Mesothelial cell of epicardium (in vitro differentiated cells): ENCODE measurements at regions not wholly inside any gene's neighbourhood (a gene's known extent, or its start where the extent isn't known, plus 50 kb on each side); places are given as distances from the start of the nearest gene placed in this dataset.

ENCODE experiments used
- DNase-seq, 2 experiments: peaks; one replicate each; pipeline ENCODE4 v3.0.0; 2021; ENCODE audit warnings: low spot score in 2 of 2; ENCODE audit not compliant: unreplicated experiment in 2 of 2
- H3K27ac Mint-ChIP-seq: 2 replicates; pipeline ENCODE4 v1.8.0; 2021; ENCODE audit warnings: mixed read lengths
- H3K27me3 Mint-ChIP-seq: 2 replicates; pipeline ENCODE4 v1.8.0; 2021; ENCODE audit warnings: low read depth, mixed read lengths
- H3K36me3 Mint-ChIP-seq: 2 replicates; pipeline ENCODE4 v1.8.0; 2021; ENCODE audit warnings: mixed read lengths
- H3K4me1 Mint-ChIP-seq: 2 replicates; pipeline ENCODE4 v1.8.0; 2021; ENCODE audit warnings: mixed read lengths
- H3K4me3 Mint-ChIP-seq: 2 replicates; pipeline ENCODE4 v1.8.0; 2021; ENCODE audit warnings: mild to moderate bottlenecking, moderate library complexity, mixed read lengths
- H3K9me3 Mint-ChIP-seq: 2 replicates; pipeline ENCODE4 v1.8.0; 2021; ENCODE audit warnings: mixed read lengths
- TF ChIP-seq, protein P1 (sequence below): fragments of 200-600 bp; sonication (generic); IDR thresholded peaks from one replicate; pipeline ENCODE4 v1.5.0; 2021; ENCODE audit warnings: antibody characterized with exemption; ENCODE audit not compliant: unreplicated experiment

GRCh38 chr12:43255522-43256111 lies 296.4 kb downstream of the ADAMTS20 start:
- Mint-ChIP-seq H3K36me3 (no peaks in the 10 kb centered on the region), H3K27ac (no peak overlapping the region), H3K4me3 (no peak overlapping the region), H3K9me3 (peaks cover 5% of the 10 kb centered on the region), H3K4me1 (peaks cover 18% of the 10 kb centered on the region), H3K27me3 (no peaks in the 10 kb centered on the region)
- no peak for DNase-seq
- TF ChIP-seq, protein P1, sequence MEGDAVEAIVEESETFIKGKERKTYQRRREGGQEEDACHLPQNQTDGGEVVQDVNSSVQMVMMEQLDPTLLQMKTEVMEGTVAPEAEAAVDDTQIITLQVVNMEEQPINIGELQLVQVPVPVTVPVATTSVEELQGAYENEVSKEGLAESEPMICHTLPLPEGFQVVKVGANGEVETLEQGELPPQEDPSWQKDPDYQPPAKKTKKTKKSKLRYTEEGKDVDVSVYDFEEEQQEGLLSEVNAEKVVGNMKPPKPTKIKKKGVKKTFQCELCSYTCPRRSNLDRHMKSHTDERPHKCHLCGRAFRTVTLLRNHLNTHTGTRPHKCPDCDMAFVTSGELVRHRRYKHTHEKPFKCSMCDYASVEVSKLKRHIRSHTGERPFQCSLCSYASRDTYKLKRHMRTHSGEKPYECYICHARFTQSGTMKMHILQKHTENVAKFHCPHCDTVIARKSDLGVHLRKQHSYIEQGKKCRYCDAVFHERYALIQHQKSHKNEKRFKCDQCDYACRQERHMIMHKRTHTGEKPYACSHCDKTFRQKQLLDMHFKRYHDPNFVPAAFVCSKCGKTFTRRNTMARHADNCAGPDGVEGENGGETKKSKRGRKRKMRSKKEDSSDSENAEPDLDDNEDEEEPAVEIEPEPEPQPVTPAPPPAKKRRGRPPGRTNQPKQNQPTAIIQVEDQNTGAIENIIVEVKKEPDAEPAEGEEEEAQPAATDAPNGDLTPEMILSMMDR, result no peak

DNA sequence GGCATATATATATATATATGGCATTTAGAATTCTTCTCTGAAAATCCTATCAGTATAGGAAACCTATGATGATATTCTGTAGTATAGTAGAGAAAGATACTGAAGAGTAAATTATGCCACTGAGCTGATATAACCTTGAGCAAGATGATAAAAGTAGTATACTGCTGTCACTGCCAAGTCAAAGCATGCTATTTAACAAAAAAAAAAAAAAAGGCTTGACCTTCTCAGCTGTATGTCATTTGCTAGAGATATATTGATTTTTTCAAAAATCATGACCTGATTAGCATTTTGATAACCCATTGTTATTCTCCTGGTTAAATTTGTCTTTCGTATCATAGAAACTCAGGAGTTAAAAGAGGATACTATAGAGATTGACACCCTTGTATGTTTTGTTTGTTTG lies 299.4 kb downstream of the ADAMTS20 start:
- Mint-ChIP-seq H3K9me3 (peaks cover 5% of the 10 kb centered on the region), H3K27me3 (no peaks in the 10 kb centered on the region), H3K36me3 (no peaks in the 10 kb centered on the region), H3K27ac (no peak overlapping the region), H3K4me1 (peaks cover 17% of the 10 kb centered on the region), H3K4me3 (no peak overlapping the region)
- TF ChIP-seq, protein P1, result no peak
- DNase-seq, result no peak

DNA sequence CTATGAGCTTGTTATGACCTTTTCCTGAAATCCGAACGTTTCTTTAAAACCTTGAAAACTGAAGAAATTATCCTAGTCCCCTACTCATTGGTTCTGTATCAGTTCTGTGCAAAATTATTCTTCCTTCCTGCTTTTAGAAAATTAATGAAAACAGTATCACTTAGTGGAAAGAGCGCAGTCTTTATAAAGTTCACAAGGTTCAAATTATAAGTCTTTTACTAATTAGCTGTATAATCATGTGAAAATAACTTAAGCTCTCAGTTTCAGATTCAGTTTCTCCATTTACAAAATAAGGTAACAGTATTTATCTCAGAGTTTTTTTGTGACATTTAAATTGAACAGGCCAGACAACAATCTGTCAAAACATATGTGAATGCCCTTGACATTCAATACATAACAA lies 306.1 kb downstream of the ADAMTS20 start:
- Mint-ChIP-seq H3K27ac (no peak overlapping the region), H3K4me1 (peaks cover 11% of the 10 kb centered on the region), H3K27me3 (no peaks in the 10 kb centered on the region), H3K9me3 (peaks cover 6% of the 10 kb centered on the region), H3K36me3 (no peaks in the 10 kb centered on the region), H3K4me3 (no peak overlapping the region)
- TF ChIP-seq, protein P1, result no peak
- DNase-seq, result no peak

DNA sequence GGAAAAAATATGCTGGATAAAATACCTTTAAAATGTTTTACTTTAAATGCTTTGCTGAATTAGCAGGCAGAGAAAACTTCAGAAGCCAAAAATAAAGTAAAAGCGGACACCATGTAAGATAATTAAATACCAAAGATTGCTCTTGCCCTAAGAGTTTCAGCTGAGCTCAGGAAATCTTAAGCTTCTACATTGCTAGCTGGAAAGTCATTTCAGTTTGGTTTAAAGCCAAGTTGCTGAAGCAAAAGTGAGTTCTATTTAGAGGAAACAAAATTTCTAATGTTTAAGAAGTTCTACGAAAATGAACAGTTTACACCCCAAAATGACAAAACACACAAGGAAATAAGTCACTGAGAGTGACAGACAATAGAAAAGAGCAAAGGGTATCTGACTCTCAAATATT lies 310.0 kb downstream of the ADAMTS20 start:
- Mint-ChIP-seq H3K27me3 (no peaks in the 10 kb centered on the region), H3K36me3 (no peaks in the 10 kb centered on the region), H3K4me1 (peaks cover 17% of the 10 kb centered on the region), H3K9me3 (peaks cover 20% of the 10 kb centered on the region), H3K4me3 (no peak overlapping the region), H3K27ac (peak overlapping the region; percentile 18)
- DNase-seq, result no peak
- TF ChIP-seq, protein P1, result no peak

GRCh38 chr12:43238281-43238680 lies 313.7 kb downstream of the ADAMTS20 start:
- peaks cover 23% of the 10 kb centered on the region for H3K4me1 Mint-ChIP-seq
- no peak overlapping the region for H3K27ac Mint-ChIP-seq
- DNase-seq, result no peak
- H3K27me3 Mint-ChIP-seq, result no peaks in the 10 kb centered on the region
- TF ChIP-seq, protein P1, result no peak
- H3K4me3 Mint-ChIP-seq, result no peak overlapping the region
- peaks cover 21% of the 10 kb centered on the region for H3K9me3 Mint-ChIP-seq
- H3K36me3 Mint-ChIP-seq, result peaks cover 1% of the 10 kb centered on the region
